ENCODE measurements at regions not wholly inside any gene's neighbourhood (a gene's known extent, or its start where the extent isn't known, plus 50 kb on each side); places are given as distances from the start of the nearest gene placed in this dataset.
"Not testable (repeated sequence)": the region's sequence is repeated elsewhere in the genome, so short reads cannot be mapped to it uniquely, and the experiment has no call there.

- H3K27ac ChIP-seq; intact Hi-C loops (cut with DNase I; ENCODE audit: low total_unique reads); H3K36me3 ChIP-seq; H3K9me3 ChIP-seq: not testable (repeated sequence)
- 1 to 4% (median 1%) methylated on average over 13 to 19 of the region's 20 CpGs for WGBS, 5 donors
- peak overlapping the region in 1 of 8 donors; percentile 21 for H3K4me3 ChIP-seq
- peak; percentile 77 for DNase-seq
- peaks cover 0 to 20% (median 15%) of the 10 kb centered on the region in 6 donors for H3K4me1 ChIP-seq
- TF ChIP-seq CTCF (IDR thresholded peaks at IDR 0.05 in 8 of 11, conservative IDR thresholded peaks at IDR 0.05 in 3 of 11): peak in 7 of 11 experiments; percentile 22 to 59 (median 42)
- H3K27me3 ChIP-seq (replicated peaks in 1 of 7): peaks cover 0 to 26% (median under 1%) of the 10 kb centered on the region in 7 donors
Measured at GRCh38 chr17:30693772-30694171, 130.7 kb downstream of the CRLF3 start.

- H3K27ac ChIP-seq; H3K4me3 ChIP-seq; H3K36me3 ChIP-seq; intact Hi-C loops (cut with DNase I; ENCODE audit: low total_unique reads); H3K9me3 ChIP-seq; DNase-seq: not testable (repeated sequence)
- 79 to 91% (median 83%) methylated on average over 14 of the region's 14 CpGs for WGBS, 5 donors
- Histone ChIP-seq H3K4me1 (peaks cover 0 to 13% (median 7%) of the 10 kb centered on the region in 6 donors), H3K27me3 (replicated peaks in 1 of 7) (peaks cover 0 to 46% (median 4%) of the 10 kb centered on the region in 7 donors)
Measured at GRCh38 chr17:30689266-30690000, 135.1 kb downstream of the CRLF3 start.

GRCh38 chr17:30686538-30687479 is 137.7 kb downstream of the CRLF3 start:
- H3K4me1 ChIP-seq; H3K4me3 ChIP-seq; H3K27ac ChIP-seq; H3K9me3 ChIP-seq; DNase-seq; intact Hi-C loops (cut with DNase I; ENCODE audit: low total_unique reads); H3K36me3 ChIP-seq: not testable (repeated sequence)
- 22 to 30% (median 28%) methylated on average over 23 to 28 of the region's 28 CpGs for WGBS, 5 donors
- H3K27me3 ChIP-seq (replicated peaks in 1 of 7): peaks cover 0 to 29% (median 0%) of the 10 kb centered on the region in 7 donors

- H3K27ac ChIP-seq; intact Hi-C loops (cut with DNase I; ENCODE audit: low total_unique reads); H3K36me3 ChIP-seq; H3K4me1 ChIP-seq; DNase-seq; H3K4me3 ChIP-seq: not testable (repeated sequence)
- Histone ChIP-seq H3K9me3 (peaks cover 0 to 13% (median 6%) of the 10 kb centered on the region in 8 donors), H3K27me3 (replicated peaks in 1 of 7) (peaks cover 0 to 20% (median 0%) of the 10 kb centered on the region in 7 donors)
- 89 to 99% (median 95%) methylated on average over 4 of the region's 4 CpGs for WGBS, 5 donors
Measured at GRCh38 chr17:30682280-30682679, 142.2 kb downstream of the CRLF3 start.

GRCh38 chr17:30680681-30681080 is 143.8 kb downstream of the CRLF3 start:
- H3K4me1 ChIP-seq; H3K4me3 ChIP-seq; H3K27ac ChIP-seq; DNase-seq; intact Hi-C loops (cut with DNase I; ENCODE audit: low total_unique reads); H3K36me3 ChIP-seq: not testable (repeated sequence)
- H3K27me3 ChIP-seq (replicated peaks in 1 of 7): peaks cover 0 to 11% (median 0%) of the 10 kb centered on the region in 7 donors
- peaks cover 0 to 26% (median 17%) of the 10 kb centered on the region in 8 donors for H3K9me3 ChIP-seq
- 66 to 89% (median 74%) methylated on average over 4 to 5 of the region's 5 CpGs for WGBS, 5 donors

GRCh38 chr17:30677550-30678249 is 146.8 kb downstream of the CRLF3 start:
- intact Hi-C loops (cut with DNase I; ENCODE audit: low total_unique reads): no loop called here
- WGBS, 5 donors: 84 to 96% (median 92%) methylated on average over 4 of the region's 4 CpGs
- Histone ChIP-seq H3K4me3 (no peak overlapping the region), H3K27ac (no peak overlapping the region), H3K9me3 (peaks cover 0 to 24% (median 17%) of the 10 kb centered on the region in 8 donors), H3K27me3 (replicated peaks in 1 of 7) (peaks cover 0 to 11% (median 0%) of the 10 kb centered on the region in 7 donors), H3K4me1 (no peaks in the 10 kb centered on the region), H3K36me3 (no peaks in the 10 kb centered on the region)
- TF ChIP-seq CTCF (IDR thresholded peaks at IDR 0.05 in 8 of 11, conservative IDR thresholded peaks at IDR 0.05 in 3 of 11) (no peak), POLR2A (IDR thresholded peaks at IDR 0.05) (no peak), POLR2AphosphoS5 (IDR thresholded peaks at IDR 0.05) (no peak)
- no peak for DNase-seq

- peaks cover 0 to 24% (median 17%) of the 10 kb centered on the region in 8 donors for H3K9me3 ChIP-seq
- WGBS, 5 donors: 85 to 98% (median 91%) methylated on average over 3 of the region's 3 CpGs
- H3K36me3 ChIP-seq; intact Hi-C loops (cut with DNase I; ENCODE audit: low total_unique reads); DNase-seq; H3K4me3 ChIP-seq; H3K27ac ChIP-seq; H3K4me1 ChIP-seq: not testable (repeated sequence)
- H3K27me3 ChIP-seq (replicated peaks in 1 of 7): peaks cover 0 to 11% (median 0%) of the 10 kb centered on the region in 7 donors
Measured at GRCh38 chr17:30675777-30676492, 148.6 kb downstream of the CRLF3 start.
